PC-9 (cell line): ENCODE measurements at regions not wholly inside any gene's neighbourhood (a gene's known extent, or its start where the extent isn't known, plus 50 kb on each side); places are given as distances from the start of the nearest gene placed in this dataset.

Experiments used
- BruUV-seq: library from RNA; stranded (reverse); fragments of 400-500 nt; replicated peaks from 2 replicates; lab custom pipeline; 2021; lab: Mats Ljungman, UMichigan
- CTCF ChIA-PET: fragments of 300-600 bp; sonication (Branson Sonifier 250); formaldehyde crosslinking; loops from one replicate; lab custom pipeline; 2022; ENCODE audit warnings: antibody characterized with exemption; lab: Charles Lee
- POLR2A ChIA-PET: fragments of 300-600 bp; sonication (Branson Sonifier 250); formaldehyde crosslinking; loops from one replicate; lab custom pipeline; 2022; ENCODE audit warnings: antibody characterized with exemption; ENCODE audit not compliant: unreplicated experiment; lab: Charles Lee
- DNase-seq, 2 experiments: peaks; one replicate each; pipeline versions ENCODE4 v3.0.0 to v3.0.0-alpha.2; 2015 to 2022; ENCODE audit warnings: mixed read lengths in 1 of 2
- H2AFZ ChIP-seq: fragments of 200-600 bp; sonication (generic); 2 replicates; pipeline ENCODE4 v1.8.1; 2017; ENCODE audit warnings: antibody characterized with exemption
- H3F3A ChIP-seq: fragments of 200-600 bp; sonication (generic); 2 replicates; pipeline ENCODE4 v1.8.1; 2017; ENCODE audit warnings: antibody characterized with exemption, mild to moderate bottlenecking, low read depth; ENCODE audit not compliant: insufficient read depth
- H3K27ac ChIP-seq: fragments of 200-600 bp; sonication (generic); 2 replicates; pipeline ENCODE4 v1.6.1; 2016; ENCODE audit warnings: mixed run types
- H3K27me3 ChIP-seq: fragments of 200-600 bp; sonication (generic); 2 replicates; pipeline ENCODE4 v1.6.1; 2016; ENCODE audit warnings: low read depth, mixed run types; ENCODE audit not compliant: insufficient read depth
- H3K36me3 ChIP-seq: fragments of 200-600 bp; sonication (generic); 2 replicates; pipeline ENCODE4 v1.6.1; 2016; ENCODE audit warnings: low read depth, mixed run types
- H3K4me1 ChIP-seq: fragments of 200-600 bp; sonication (generic); replicated peaks from 2 replicates; pipeline ENCODE4 v1.6.1; 2016; ENCODE audit warnings: mixed run types; ENCODE audit not compliant: insufficient read depth
- H3K4me2 ChIP-seq: fragments of 200-600 bp; sonication (generic); 2 replicates; pipeline ENCODE4 v1.6.1; 2017; ENCODE audit warnings: mixed run types
- H3K4me3 ChIP-seq: fragments of 200-600 bp; sonication (generic); 2 replicates; pipeline ENCODE4 v1.6.1; 2016; ENCODE audit warnings: mixed run types
- H3K79me2 ChIP-seq: fragments of 200-600 bp; sonication (generic); 2 replicates; pipeline ENCODE4 v1.6.1; 2017; ENCODE audit warnings: low read depth, mixed run types
- H3K9me2 ChIP-seq: fragments of 200-600 bp; sonication (generic); 2 replicates; pipeline ENCODE4 v1.8.1; 2017; ENCODE audit warnings: mild to moderate bottlenecking; ENCODE audit not compliant: insufficient read depth
- H3K9me3 ChIP-seq: fragments of 200-600 bp; sonication (generic); 2 replicates; pipeline ENCODE4 v1.8.1; 2016; ENCODE audit warnings: low read depth; ENCODE audit not compliant: insufficient read depth
- H4K20me1 ChIP-seq: fragments of 200-600 bp; sonication (generic); 2 replicates; pipeline ENCODE4 v1.8.1; 2017; ENCODE audit not compliant: insufficient read depth
- EZH2 ChIP-seq: fragments of 200-600 bp; sonication (generic); IDR thresholded peaks from 2 replicates; pipeline ENCODE4 v1.8.0; 2017; ENCODE audit warnings: antibody characterized with exemption, low read depth
- intact Hi-C: fragments of 100-400 bp; cut with micrococcal nuclease; formaldehyde crosslinking; loops from one replicate; pipeline ENCODE4 v1.10.0; 2022; ENCODE audit not compliant: unreplicated experiment
- TF ChIP-seq, protein P1 (sequence below): fragments of 200-600 bp; sonication (generic); conservative IDR thresholded peaks from 2 replicates; pipeline ENCODE4 v1.6.1; 2017; ENCODE audit warnings: mixed run types, antibody characterized with exemption, mild to moderate bottlenecking, moderate library complexity

DNA sequence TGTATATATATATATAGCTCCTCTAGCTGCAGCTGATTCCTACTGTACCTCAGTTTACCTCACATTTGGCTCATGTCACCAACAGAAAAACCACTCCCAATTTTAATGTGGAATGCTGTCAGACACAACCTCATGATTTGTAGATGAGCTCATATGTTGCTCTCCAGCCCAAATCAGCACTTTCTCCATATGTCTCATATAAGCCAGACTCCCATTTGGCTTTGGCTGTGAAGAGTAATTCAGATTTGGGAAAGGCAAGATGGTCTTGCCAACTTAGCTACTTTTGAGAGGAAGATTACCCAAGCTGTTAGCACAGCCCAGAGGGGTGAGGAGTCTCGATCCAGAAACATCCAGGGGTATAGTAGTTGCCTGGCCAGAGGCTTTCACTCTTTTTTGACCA, 342.2 kb upstream of the NT5E start:
- POLR2A ChIA-PET, result no interaction called here
- no peaks in the 10 kb centered on the region for H3K79me2 ChIP-seq
- H4K20me1 ChIP-seq, result no peaks in the 10 kb centered on the region
- CTCF ChIA-PET, result no interaction called here
- BruUV-seq, result no TSS peak
- DNase-seq, result no peak
- no peaks in the 10 kb centered on the region for H3K36me3 ChIP-seq
- intact Hi-C loops, result no loop called here
- no peak overlapping the region for H3K27ac ChIP-seq
- H3K4me3 ChIP-seq, result no peak overlapping the region
- H3K9me3 ChIP-seq, result no peaks in the 10 kb centered on the region
- no peaks in the 10 kb centered on the region for H3K4me1 ChIP-seq
- H2AFZ ChIP-seq, result no peak overlapping the region
- H3K9me2 ChIP-seq, result no peaks in the 10 kb centered on the region
- no peak for TF ChIP-seq EZH2
- TF ChIP-seq, protein P1, sequence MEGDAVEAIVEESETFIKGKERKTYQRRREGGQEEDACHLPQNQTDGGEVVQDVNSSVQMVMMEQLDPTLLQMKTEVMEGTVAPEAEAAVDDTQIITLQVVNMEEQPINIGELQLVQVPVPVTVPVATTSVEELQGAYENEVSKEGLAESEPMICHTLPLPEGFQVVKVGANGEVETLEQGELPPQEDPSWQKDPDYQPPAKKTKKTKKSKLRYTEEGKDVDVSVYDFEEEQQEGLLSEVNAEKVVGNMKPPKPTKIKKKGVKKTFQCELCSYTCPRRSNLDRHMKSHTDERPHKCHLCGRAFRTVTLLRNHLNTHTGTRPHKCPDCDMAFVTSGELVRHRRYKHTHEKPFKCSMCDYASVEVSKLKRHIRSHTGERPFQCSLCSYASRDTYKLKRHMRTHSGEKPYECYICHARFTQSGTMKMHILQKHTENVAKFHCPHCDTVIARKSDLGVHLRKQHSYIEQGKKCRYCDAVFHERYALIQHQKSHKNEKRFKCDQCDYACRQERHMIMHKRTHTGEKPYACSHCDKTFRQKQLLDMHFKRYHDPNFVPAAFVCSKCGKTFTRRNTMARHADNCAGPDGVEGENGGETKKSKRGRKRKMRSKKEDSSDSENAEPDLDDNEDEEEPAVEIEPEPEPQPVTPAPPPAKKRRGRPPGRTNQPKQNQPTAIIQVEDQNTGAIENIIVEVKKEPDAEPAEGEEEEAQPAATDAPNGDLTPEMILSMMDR, result no peak
- no peaks in the 10 kb centered on the region for H3K27me3 ChIP-seq
- H3F3A ChIP-seq, result no peaks in the 10 kb centered on the region
- H3K4me2 ChIP-seq, result no peak overlapping the region

DNA sequence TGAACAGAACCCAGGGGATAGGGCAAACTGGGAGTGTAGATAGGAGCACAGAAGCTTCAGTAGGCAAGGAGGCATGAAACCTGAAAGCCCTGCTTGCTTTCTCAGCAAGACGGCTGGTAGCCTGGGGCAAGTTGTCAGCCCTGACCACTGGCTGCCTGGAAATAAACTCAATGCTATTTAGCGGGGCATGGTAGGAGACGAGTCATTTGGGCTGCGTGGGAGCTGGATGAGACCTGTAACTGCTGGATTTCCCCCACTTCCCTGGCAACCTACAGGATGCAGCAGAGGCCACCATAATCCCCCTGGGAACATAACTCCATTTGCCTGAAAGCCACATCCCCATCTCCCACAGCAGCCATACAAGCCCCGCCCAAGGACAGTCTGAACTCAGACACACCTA, 332.6 kb upstream of the TBX18 start:
- ChIA-PET POLR2A (no interaction called here), CTCF (no interaction called here)
- no peak overlapping the region for H3K27ac ChIP-seq
- no peaks in the 10 kb centered on the region for H4K20me1 ChIP-seq
- H3K36me3 ChIP-seq, result no peaks in the 10 kb centered on the region
- no peaks in the 10 kb centered on the region for H3K4me1 ChIP-seq
- no peaks in the 10 kb centered on the region for H3K79me2 ChIP-seq
- H3K9me2 ChIP-seq, result no peaks in the 10 kb centered on the region
- BruUV-seq, result no TSS peak
- no peak overlapping the region for H2AFZ ChIP-seq
- H3K9me3 ChIP-seq, result no peaks in the 10 kb centered on the region
- intact Hi-C loops, result no loop called here
- no peak for DNase-seq
- no peaks in the 10 kb centered on the region for H3K27me3 ChIP-seq
- H3F3A ChIP-seq, result no peaks in the 10 kb centered on the region
- no peak overlapping the region for H3K4me3 ChIP-seq
- TF ChIP-seq EZH2, result no peak
- TF ChIP-seq, protein P1, result no peak
- H3K4me2 ChIP-seq, result no peak overlapping the region; the same call in 1 of the 2 replicates

DNA sequence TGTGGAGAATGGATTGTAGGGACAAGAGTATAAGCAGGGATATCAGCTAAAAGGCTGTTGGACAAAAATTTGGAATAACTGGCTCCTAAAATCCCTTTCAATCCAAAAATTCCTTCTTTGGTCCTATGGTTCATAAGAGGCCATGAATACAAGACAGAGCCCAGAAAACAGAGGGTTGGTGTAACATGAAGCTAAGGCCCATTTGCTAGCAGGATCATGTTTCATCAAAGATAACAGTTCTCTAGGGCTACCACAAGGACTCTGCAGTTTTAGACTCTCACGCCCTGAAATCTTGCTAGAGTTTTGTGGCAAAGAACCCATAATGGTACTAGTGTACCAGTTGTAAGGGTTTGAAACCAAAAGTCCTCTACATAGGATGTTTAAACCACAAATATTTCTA, 327.8 kb upstream of the TBX18 start:
- H3K4me3 ChIP-seq, result no peak overlapping the region
- BruUV-seq, result no TSS peak
- TF ChIP-seq, protein P1, result no peak
- no peak for TF ChIP-seq EZH2
- H3K9me3 ChIP-seq, result no peaks in the 10 kb centered on the region
- no peak for DNase-seq
- POLR2A ChIA-PET, result no interaction called here
- H3K79me2 ChIP-seq, result no peaks in the 10 kb centered on the region
- H3F3A ChIP-seq, result no peaks in the 10 kb centered on the region
- H3K27ac ChIP-seq, result no peak overlapping the region
- H3K9me2 ChIP-seq, result no peaks in the 10 kb centered on the region
- H2AFZ ChIP-seq, result no peak overlapping the region
- H4K20me1 ChIP-seq, result no peaks in the 10 kb centered on the region
- no peaks in the 10 kb centered on the region for H3K36me3 ChIP-seq
- H3K4me1 ChIP-seq, result no peaks in the 10 kb centered on the region
- CTCF ChIA-PET, result no interaction called here
- no peaks in the 10 kb centered on the region for H3K27me3 ChIP-seq
- H3K4me2 ChIP-seq, result no peak overlapping the region
- intact Hi-C loops, result no loop called here
